ENCODE measurements at regions not wholly inside any gene's neighbourhood (a gene's known extent, or its start where the extent isn't known, plus 50 kb on each side); places are given as distances from the start of the nearest gene placed in this dataset.
"Not testable (repeated sequence)": the region's sequence is repeated elsewhere in the genome, so short reads cannot be mapped to it uniquely, and the experiment has no call there.

DNA sequence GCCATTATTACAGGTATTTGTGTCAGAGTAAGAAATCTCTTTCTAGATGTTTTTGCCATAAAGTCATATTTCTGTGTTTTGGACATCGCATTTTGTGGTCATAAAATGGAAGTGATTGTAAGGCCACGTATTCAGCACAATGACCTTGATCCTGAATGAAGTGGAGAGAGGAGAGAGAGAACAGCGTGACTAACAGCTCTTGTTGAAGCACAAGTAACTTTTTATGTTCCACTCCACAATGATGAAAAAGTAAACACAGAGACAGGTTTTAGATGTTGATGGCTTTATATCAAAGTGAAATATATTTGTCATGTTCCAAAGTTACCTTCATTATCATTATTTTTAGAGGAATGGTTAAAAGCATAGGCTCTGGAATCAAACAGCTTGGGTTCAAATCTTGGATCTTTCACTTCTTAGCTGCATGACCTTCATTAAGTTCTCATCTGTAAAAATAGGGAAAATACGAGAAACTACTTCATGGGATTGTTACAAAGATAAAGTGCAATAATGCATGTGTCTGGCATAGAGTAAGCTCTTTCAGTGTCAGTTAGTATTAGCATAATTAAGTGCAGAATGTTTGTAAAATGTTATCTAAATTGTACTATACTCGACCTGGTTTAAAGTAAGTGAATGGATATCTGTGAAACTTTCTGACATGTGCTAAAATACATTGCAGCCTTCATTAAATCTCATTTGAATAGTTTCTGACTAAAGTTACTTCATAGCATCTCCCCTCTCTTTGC is 341.5 kb upstream of the DNAJC19 start:
- no peak for DNase-seq (ENCODE audit: low read depth in 2 of 2)

- no peak for DNase-seq (ENCODE audit: low read depth in 2 of 2)
Measured at GRCh38 chr3:181330257-181330656, 340.7 kb upstream of the DNAJC19 start.

- DNase-seq (ENCODE audit: low read depth in 2 of 2) = no peak
Measured at GRCh38 chr3:181329024-181329423, 339.5 kb upstream of the DNAJC19 start.

- DNase-seq (ENCODE audit: low read depth in 2 of 2) = no peak
Measured at GRCh38 chr3:181328346-181328745, 338.8 kb upstream of the DNAJC19 start.

GRCh38 chr3:181327349-181327748 is 337.8 kb upstream of the DNAJC19 start:
- DNase-seq (ENCODE audit: low read depth in 2 of 2) = no peak

DNA sequence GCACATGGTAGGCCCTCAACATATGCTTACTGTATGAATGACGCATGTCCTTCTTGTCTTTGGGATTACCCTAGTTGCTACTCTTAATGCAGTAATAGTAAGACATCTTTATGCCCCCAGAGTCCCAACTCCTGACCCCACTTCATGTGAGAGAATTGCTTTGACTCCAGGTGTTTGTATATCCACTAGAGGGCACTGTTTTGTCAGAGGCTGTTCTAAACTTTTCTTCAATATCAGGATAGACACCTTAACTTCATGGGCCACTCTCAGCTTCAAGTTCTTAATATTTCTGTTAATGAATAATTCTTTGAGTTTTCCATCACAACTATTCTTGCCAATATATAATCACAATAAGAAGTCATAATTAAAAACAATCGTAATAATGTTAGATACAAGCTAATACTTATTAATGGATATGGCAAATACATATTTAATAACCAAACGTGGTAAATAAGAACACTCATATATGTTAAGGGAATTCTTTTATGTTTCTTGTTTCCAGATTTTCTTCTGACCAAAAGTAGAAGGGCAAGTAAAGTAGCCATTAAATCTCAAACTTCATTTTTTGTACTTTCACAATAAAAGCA is 337.2 kb upstream of the DNAJC19 start:
- no peak for DNase-seq (ENCODE audit: low read depth in 2 of 2)

GRCh38 chr3:181324516-181324915 is 335.0 kb upstream of the DNAJC19 start:
- DNase-seq (ENCODE audit: low read depth in 2 of 2) = not testable (repeated sequence)

DNA sequence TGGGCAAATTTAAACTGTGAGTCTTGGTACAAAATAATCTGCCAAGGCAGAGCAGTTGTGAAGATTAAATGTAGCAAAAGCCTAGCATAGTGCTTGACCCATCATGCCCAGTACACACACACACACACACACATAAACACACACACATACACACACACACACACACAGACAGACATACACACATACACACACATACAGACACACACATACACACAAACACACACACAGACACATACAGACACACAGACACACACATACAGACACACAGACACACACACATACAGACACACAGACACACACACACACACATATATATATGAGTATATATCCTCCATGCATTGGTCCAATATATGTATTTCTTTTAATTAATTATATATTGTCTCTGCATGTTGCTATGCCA is 328.8 kb upstream of the DNAJC19 start:
- DNase-seq (ENCODE audit: low read depth in 2 of 2) = no peak

DNA sequence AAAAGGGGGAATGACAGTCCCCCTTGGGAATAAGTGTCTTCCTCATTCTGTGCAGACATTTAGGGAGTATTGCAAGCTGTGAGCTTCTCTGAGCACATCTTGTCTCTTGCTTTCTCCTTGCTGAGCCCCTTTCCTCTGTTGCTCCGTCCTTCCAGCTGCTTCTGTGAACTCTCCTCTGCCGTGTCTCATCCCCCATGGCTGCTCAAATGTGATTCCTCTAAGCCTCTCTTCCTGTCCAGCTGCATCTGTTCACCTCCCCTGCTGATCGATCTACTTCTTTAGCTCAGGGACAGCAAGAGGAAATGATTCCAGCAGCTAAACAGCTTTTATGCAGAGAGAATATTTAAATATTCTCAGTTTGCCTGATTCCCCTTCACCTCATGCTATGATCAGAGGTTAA is 328.0 kb upstream of the DNAJC19 start:
- no peak for DNase-seq (ENCODE audit: low read depth in 2 of 2)

DNA sequence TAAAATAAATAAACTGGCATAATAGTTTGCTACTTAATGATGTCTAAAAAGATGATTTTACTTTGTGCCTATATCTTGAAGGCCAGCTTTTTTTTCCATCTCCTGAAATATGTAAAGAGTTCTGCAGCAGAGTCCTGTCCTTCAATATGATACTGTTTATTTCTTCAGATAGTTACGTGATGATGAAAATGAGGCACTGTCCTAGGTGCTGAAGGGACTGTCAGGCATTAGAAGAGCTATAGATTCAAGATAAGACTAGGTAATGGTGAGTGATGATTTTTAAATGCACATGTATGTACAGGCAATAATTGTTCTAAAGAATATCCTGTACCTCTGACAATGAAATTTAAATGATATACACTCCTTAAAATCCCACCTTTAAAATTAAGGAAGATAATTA is 326.9 kb upstream of the DNAJC19 start:
- DNase-seq (ENCODE audit: low read depth in 2 of 2) = no peak

- DNase-seq (ENCODE audit: low read depth in 2 of 2) = no peak
Measured at GRCh38 chr3:181313335-181313734, 323.8 kb upstream of the DNAJC19 start.

GRCh38 chr3:181311186-181311585 is 321.6 kb upstream of the DNAJC19 start:
- DNase-seq (ENCODE audit: low read depth in 2 of 2) = no peak

DNA sequence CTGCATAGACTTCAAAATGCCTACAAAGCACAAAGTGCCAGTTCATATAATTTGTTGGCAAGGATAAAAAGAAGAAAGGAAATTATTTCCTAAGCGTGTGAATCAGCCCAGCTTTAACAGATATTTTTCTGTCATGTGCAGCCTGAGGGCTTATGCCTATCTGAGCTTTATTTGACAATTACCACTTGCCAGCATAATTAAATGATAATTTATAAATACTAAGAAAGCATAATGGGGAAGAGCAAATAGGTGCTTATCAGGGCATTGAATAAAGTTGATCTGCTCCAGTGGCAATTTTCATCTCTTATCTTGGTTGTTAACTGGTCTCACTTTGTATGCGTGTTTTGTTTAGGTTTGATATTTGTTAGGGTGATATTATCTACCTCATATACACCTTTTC is 313.4 kb upstream of the DNAJC19 start:
- no peak for DNase-seq (ENCODE audit: low read depth in 2 of 2)

GRCh38 chr3:181300033-181300432 is 310.5 kb upstream of the DNAJC19 start:
- no peak for DNase-seq (ENCODE audit: low read depth in 2 of 2)

- DNase-seq (ENCODE audit: low read depth in 2 of 2) = no peak
Measured at GRCh38 chr3:181298421-181298820, 308.9 kb upstream of the DNAJC19 start.

- no peak for DNase-seq (ENCODE audit: low read depth in 2 of 2)
Measured at GRCh38 chr3:181292984-181293383, 303.4 kb upstream of the DNAJC19 start.

DNA sequence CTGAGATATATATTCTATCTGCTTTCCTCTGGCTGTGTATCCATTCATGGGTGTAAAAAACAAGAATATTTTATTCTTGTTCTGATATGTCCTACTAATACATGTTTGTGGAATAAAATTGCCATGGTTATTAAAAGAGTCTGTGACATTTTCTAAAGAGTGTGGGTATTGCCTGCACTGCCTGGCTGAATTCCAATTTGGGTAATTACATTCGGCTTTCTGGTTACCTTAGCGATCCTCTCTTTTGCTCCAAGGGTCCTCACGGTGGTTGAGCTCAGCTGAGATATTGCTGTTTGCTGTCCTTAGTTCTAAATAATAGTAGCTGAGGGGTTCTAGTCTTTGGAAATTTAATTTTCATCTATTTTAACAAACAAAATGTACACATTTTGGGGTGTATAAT is 301.4 kb upstream of the DNAJC19 start:
- no peak for DNase-seq (ENCODE audit: low read depth in 2 of 2)

- DNase-seq (ENCODE audit: low read depth in 2 of 2) = no peak
Measured at GRCh38 chr3:181289306-181289705, 299.8 kb upstream of the DNAJC19 start.

DNA sequence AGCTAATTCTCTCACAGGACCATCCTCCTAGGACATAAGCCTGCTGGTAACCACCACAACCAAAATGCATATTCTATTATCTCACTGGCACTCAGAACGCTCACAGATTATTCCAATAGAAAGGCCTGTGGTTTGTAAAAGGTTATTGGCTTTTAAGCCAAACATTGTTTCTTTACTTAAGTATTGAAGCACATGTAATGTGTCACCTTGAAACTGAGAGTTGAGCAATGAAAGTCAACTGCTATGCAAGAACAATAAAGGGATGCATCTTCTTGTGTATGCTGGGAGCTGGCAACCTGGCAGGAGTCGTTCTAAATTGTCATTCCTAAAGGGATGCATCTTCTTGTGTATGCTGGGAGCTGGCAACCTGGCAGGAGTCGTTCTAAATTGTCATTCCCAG is 298.6 kb upstream of the DNAJC19 start:
- no peak for DNase-seq (ENCODE audit: low read depth in 2 of 2)

- no peak for DNase-seq (ENCODE audit: low read depth in 2 of 2)
Measured at GRCh38 chr3:181279239-181279565, 289.7 kb upstream of the DNAJC19 start.

DNA sequence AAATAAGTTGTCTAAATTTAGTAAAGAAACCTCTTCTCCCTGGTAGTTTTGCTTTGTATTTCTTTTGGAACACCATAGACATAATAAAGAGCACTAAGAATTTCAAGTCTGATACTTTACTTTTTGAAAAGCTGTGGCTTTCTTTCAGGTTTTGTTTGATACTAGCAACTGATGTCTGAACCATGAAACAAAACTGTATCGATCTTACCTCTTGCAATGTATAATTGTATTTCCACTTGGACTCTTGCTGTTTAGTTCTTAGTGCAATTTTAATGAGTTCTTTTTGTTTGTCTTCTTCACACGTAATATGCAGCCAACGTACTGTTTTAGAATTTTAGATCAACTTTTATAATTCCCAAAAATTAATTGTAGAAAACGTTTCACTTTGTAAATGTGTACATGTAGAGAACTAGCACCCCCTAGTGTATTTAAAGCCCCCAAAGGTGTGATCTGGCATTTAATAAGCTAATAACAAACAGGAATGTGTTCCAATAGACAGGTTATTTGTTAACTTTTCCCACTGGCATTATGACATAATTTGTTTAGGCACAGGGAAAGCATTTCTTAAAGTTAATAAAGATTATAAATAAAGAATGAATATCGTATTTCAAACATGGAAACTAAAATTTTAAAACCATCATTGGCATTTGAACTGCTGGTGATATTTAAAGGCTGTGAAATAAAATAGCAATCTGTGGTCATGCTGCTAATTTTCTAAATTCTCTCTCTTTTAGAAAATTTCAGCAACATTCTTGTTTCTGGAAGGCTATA is 289.1 kb upstream of the DNAJC19 start:
- no peak for DNase-seq (ENCODE audit: low read depth in 2 of 2)

DNA sequence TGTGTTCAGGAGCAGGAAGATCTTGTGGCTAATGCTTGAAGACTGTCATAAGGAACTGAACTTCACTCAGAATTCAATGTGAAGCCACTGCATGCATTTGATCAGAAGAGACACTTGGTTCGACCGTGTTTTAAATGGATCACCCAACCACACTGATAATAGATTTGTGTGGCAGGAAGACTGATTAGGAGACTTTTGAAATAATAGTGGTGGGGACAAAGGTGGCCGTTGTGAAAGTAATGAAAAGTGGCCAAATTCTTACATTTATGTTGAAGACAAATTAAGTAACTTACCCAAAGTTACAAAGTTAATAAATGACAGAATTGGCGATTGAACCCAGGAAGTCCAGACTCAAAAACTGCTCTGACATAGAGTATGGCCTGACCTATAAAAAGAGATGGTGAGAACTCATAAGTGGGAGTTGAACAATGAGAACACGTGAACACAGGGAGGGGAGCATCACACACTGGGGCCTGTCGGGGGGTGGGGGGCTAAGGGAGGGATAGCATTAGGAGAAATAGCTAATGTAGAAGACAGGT is 286.9 kb upstream of the DNAJC19 start:
- no peak for DNase-seq (ENCODE audit: low read depth in 2 of 2)

GRCh38 chr3:181274025-181274424 is 284.5 kb upstream of the DNAJC19 start:
- no peak for DNase-seq (ENCODE audit: low read depth in 2 of 2)

All from activated CD4-positive, alpha-beta T cell treated with anti-CD3 and anti-CD28 coated beads for 24 hours (primary cell).